Mucosa of descending colon (tissue), 3 donors: ENCODE measurements at regions not wholly inside any gene's neighbourhood (a gene's known extent, or its start where the extent isn't known, plus 50 kb on each side); places are given as distances from the start of the nearest gene placed in this dataset.

Experiments used
- ATAC-seq: fragments of 200-7000 bp; cut with Tn5 transposase; one replicate; pipeline ENCODE4 v1.9.1; 2020; ENCODE audit warnings: mild to moderate bottlenecking, moderate library complexity
- DNase-seq, 3 donors: peaks; one replicate each; pipeline ENCODE4 v3.0.0-alpha.2; 2020
- H3K36me3 ChIP-seq: fragments of 200-600 bp; one replicate; pipeline ENCODE4 v1.8.0; 2021; ENCODE audit warnings: low read depth, mild to moderate bottlenecking
- H3K4me1 ChIP-seq: fragments of 200-600 bp; one replicate; pipeline ENCODE4 v1.8.0; 2021; ENCODE audit warnings: low read depth, mild to moderate bottlenecking
- H3K4me3 ChIP-seq: fragments of 200-600 bp; one replicate; pipeline ENCODE4 v1.8.0; 2021; ENCODE audit warnings: mild to moderate bottlenecking
- H3K9me3 ChIP-seq: fragments of 200-600 bp; one replicate; pipeline ENCODE4 v1.8.0; 2021; ENCODE audit warnings: mild to moderate bottlenecking
- intact Hi-C, 2 donors: fragments of 100-400 bp; cut with DNase I in 1 of 2; cut with micrococcal nuclease in 1 of 2; formaldehyde crosslinking; loops; one replicate each; pipeline versions ENCODE4 v1.11.0 to v1.11.1; 2022; cut with DNase I, micrococcal nuclease
- TF ChIP-seq, protein P1 (sequence below): fragments of 200-600 bp; IDR thresholded peaks from one replicate; pipeline ENCODE4 v1.8.0; 2022; ENCODE audit warnings: antibody characterized with exemption, mild to moderate bottlenecking
- donor health status: DM: no; HTN: no; CAD: no; lungs with moderate emphysema.
- donor health status: DM: no; HTN: no; CAD: no.
- donor health status: DM: no; HTN: yes; CAD: no.

DNA sequence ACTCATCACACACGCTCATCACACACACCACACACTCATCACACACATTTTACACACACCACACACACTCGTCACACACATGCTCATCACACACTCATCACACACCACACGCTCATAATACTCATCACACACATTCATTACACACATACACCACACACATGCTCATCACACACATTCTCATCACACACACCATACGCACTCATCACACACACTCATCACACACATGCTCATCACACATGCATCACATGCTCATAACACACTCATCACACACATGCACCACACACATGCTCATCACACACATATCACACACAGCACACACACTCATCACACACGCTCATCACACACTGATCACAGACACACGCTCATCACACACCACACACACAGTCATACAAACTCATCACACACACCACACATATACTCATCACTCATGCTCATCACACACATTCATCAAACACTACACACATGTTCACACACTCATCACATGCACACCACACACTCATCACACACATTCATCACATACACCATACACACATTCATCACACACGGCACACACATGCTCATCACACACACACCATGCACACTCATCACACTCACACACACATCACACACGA, 247.1 kb upstream of the SGCG start:
- H3K4me3 ChIP-seq: no peak overlapping the region
- H3K9me3 ChIP-seq: no peaks in the 10 kb centered on the region
- TF ChIP-seq, protein P1, sequence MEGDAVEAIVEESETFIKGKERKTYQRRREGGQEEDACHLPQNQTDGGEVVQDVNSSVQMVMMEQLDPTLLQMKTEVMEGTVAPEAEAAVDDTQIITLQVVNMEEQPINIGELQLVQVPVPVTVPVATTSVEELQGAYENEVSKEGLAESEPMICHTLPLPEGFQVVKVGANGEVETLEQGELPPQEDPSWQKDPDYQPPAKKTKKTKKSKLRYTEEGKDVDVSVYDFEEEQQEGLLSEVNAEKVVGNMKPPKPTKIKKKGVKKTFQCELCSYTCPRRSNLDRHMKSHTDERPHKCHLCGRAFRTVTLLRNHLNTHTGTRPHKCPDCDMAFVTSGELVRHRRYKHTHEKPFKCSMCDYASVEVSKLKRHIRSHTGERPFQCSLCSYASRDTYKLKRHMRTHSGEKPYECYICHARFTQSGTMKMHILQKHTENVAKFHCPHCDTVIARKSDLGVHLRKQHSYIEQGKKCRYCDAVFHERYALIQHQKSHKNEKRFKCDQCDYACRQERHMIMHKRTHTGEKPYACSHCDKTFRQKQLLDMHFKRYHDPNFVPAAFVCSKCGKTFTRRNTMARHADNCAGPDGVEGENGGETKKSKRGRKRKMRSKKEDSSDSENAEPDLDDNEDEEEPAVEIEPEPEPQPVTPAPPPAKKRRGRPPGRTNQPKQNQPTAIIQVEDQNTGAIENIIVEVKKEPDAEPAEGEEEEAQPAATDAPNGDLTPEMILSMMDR: no peak
- H3K4me1 ChIP-seq: no peaks in the 10 kb centered on the region
- ATAC-seq: no peak
- DNase-seq: no peak
- no peaks in the 10 kb centered on the region for H3K36me3 ChIP-seq
- intact Hi-C loops: loop anchor here in 1 of 2 donors (10.0 kb wide), 1 partner anchor 1421 kb away; no protein-coding TSS in a partner anchor

DNA sequence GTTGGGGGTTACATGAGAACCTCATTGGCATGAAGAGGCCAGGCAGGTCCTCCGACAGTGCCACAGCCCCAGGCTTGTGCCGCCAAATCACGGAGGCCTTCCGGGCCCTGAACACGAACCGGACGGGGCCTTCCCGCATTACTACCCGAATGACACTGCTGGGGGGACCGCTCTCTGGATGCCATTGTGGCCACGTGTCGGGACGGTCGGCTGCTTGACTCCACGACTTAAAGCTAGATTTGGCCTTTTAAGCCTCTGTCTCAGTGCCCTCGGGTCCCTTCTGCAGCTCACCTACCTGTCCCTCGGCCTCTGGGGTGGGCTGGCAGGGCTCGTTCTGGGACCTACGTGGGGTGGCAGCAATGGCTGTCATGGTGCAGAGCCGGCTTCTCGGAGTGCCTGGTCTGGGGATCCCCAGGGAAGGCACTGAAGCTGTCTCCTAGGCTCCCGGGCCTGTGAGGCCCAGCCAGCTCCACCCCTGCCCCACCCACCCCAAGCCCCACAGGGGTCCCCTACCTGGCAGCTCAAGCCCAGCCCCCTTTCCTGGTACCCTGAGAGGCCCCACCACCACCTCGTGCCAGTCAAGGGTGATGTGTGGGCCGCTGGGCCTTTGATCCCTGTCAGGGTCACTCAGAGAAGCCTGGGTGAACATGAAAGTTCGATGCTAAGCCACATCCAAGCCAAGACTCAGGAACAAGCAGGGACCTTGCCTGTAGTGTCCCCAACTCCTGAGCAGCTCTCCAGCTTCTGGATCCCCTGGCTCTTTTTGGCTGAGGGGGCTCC, 245.8 kb upstream of the SGCG start:
- H3K36me3 ChIP-seq: no peaks in the 10 kb centered on the region
- DNase-seq (no peak), ATAC-seq (no peak)
- intact Hi-C loops: loop anchor here in 1 of 2 donors (10.0 kb wide), 1 partner anchor 1420 kb away; no protein-coding TSS in a partner anchor
- TF ChIP-seq, protein P1: no peak
- no peaks in the 10 kb centered on the region for H3K4me1 ChIP-seq
- H3K4me3 ChIP-seq: no peak overlapping the region
- no peaks in the 10 kb centered on the region for H3K9me3 ChIP-seq

DNA sequence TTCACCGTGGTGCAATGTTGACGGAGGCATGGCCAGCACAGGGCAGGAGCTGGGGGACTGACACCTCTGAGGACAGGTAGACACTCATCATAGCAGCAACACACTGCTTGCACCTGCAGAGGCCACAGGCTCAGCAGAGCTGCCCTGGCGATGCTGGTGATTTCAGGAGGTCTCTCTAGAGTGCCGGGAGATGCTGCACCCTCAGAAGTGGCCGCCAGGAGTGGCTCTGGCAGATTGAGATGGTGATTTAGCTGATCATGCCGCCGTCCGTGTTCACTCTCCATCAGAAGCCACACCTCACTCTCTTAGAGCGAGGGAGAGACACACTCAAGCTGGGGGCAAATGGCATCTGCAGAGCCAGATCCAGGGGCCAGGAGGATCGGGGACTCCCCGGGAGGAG, 244.6 kb upstream of the SGCG start:
- H3K9me3 ChIP-seq: no peaks in the 10 kb centered on the region
- ATAC-seq (no peak), DNase-seq (no peak)
- no peaks in the 10 kb centered on the region for H3K4me1 ChIP-seq
- TF ChIP-seq, protein P1: no peak
- intact Hi-C loops: loop anchor here in 1 of 2 donors (10.0 kb wide), 1 partner anchor 1419 kb away; no protein-coding TSS in a partner anchor
- no peaks in the 10 kb centered on the region for H3K36me3 ChIP-seq
- H3K4me3 ChIP-seq: no peak overlapping the region

DNA sequence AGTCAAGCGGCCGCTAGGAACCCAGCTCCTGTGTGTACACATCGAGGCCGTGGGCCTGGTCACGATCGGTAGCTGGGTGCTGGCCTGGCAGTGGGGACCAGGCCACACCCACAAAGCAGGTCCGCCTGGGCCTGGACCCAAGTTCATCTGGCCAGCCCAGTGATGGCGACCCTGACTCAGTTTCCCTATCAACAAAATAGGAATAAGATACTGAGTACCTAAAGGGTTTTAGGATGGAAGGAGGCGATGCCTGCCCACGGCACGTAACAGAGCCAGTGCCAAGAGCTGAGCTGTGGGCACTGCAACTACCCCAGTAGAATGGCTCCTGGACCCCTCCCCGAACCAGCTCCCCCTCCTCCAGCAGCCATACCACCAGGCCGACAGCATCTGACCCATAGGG, 243.5 kb upstream of the SGCG start:
- no peaks in the 10 kb centered on the region for H3K4me1 ChIP-seq
- no peak for DNase-seq
- no peak for ATAC-seq
- intact Hi-C loops: loop anchor here in 1 of 2 donors (10.0 kb wide), 1 partner anchor 1418 kb away; no protein-coding TSS in a partner anchor
- no peaks in the 10 kb centered on the region for H3K36me3 ChIP-seq
- H3K4me3 ChIP-seq: no peak overlapping the region
- no peaks in the 10 kb centered on the region for H3K9me3 ChIP-seq
- TF ChIP-seq, protein P1: no peak

DNA sequence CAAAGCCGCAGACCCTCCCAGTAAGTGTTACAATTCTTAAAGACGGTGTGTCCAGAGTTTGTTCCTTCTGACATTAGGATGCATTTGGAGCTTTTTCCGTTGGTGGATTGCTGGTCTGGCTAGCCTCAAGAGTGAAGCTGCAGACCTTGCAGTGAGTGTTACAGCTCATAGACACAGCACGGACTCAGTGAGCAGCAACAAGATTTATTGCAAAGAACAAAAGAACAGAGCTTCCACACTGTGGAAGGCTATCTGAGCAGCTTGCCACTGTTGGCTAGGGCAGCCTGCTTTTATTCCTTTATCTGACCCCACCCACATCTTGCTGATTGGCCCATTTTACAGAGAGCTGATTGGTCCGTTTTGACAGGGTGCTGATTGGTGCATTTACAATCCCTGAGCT, 242.8 kb upstream of the SGCG start:
- ATAC-seq: no peak
- H3K4me3 ChIP-seq: no peak overlapping the region

More for the DNA sequence above, 242.8 kb upstream of the SGCG start:
- TF ChIP-seq, protein P1: no peak
- H3K36me3 ChIP-seq: no peaks in the 10 kb centered on the region
- no peaks in the 10 kb centered on the region for H3K4me1 ChIP-seq
- DNase-seq: no peak
- no peaks in the 10 kb centered on the region for H3K9me3 ChIP-seq
- intact Hi-C loops: loop anchor here in 1 of 2 donors (10.0 kb wide), 1 partner anchor 1417 kb away; no protein-coding TSS in a partner anchor
